CD14-positive monocyte (primary cell): ENCODE measurements at regions not wholly inside any gene's neighbourhood (a gene's known extent, or its start where the extent isn't known, plus 50 kb on each side); places are given as distances from the start of the nearest gene placed in this dataset.

Experiments
- DNase-seq, 3 donors: peaks; one replicate each; pipeline ENCODE4 v3.0.0-alpha.2; 2011 to 2022
- H2AFZ ChIP-seq: 2 replicates; pipeline ENCODE4 v1.6.0; 2012; ENCODE audit warnings: mild to moderate bottlenecking, low read depth, low read length, inconsistent platforms; ENCODE audit not compliant: insufficient read depth, poor library complexity, severe bottlenecking
- H3K27ac ChIP-seq, 2 donors: 1 replicate in 1 of 2; 2 replicates in 1 of 2; pipeline ENCODE4 v1.5.1; 2012 to 2013; ENCODE audit warnings: low read length in 2 of 2, control low read depth in 1 of 2, inconsistent platforms in 1 of 2, low read depth in 1 of 2, mild to moderate bottlenecking in 1 of 2
- H3K27me3 ChIP-seq, 2 donors: one replicate each; pipeline versions ENCODE4 v1.6.0 to v1.6.1; 2011 to 2013; ENCODE audit warnings: low read length in 2 of 2; ENCODE audit not compliant: control insufficient read depth in 2 of 2, insufficient read depth in 2 of 2
- H3K36me3 ChIP-seq, 2 donors: replicated peaks in 1 of 2; 1 replicate in 1 of 2; 2 replicates in 1 of 2; pipeline versions ENCODE4 v1.5.1 to v1.6.1; 2012 to 2013; ENCODE audit warnings: low read length in 2 of 2, control low read depth in 1 of 2, inconsistent platforms in 1 of 2, mild to moderate bottlenecking in 1 of 2; ENCODE audit not compliant: insufficient read depth in 2 of 2, control insufficient read depth in 1 of 2
- H3K4me1 ChIP-seq, 2 donors: 1 replicate in 1 of 2; 2 replicates in 1 of 2; pipeline versions ENCODE4 v1.5.1 to v1.6.1; 2012 to 2013; ENCODE audit warnings: low read length in 2 of 2, control low read depth in 1 of 2, inconsistent platforms in 1 of 2, mild to moderate bottlenecking in 1 of 2, moderate library complexity in 1 of 2; ENCODE audit not compliant: insufficient read depth in 2 of 2, control insufficient read depth in 1 of 2
- H3K4me2 ChIP-seq: replicated peaks from 2 replicates; pipeline ENCODE3; 2012; ENCODE audit warnings: low read length, moderate library complexity, mild to moderate bottlenecking; ENCODE audit not compliant: poor library complexity, severe bottlenecking; ENCODE audit errors: extremely low read depth
- H3K4me3 ChIP-seq, 3 experiments: fragments of 200-600 bp in 1 of 3; sonication (generic) in 1 of 3; replicated peaks in 1 of 3; 1 replicate in 2 of 3; 2 replicates in 1 of 3; pipeline ENCODE4 v1.5.1; 2011 to 2013; ENCODE audit warnings: low read length in 3 of 3, mild to moderate bottlenecking in 3 of 3, control low read depth in 2 of 3, low read depth in 2 of 3, inconsistent platforms in 1 of 3, moderate library complexity in 1 of 3
- H3K79me2 ChIP-seq: 2 replicates; pipeline ENCODE4 v1.6.0; 2012; ENCODE audit warnings: mild to moderate bottlenecking, control low read depth, inconsistent platforms, low read length, moderate library complexity; ENCODE audit not compliant: insufficient read depth
- H3K9ac ChIP-seq: 2 replicates; pipeline ENCODE4 v1.6.0; 2017; ENCODE audit warnings: low read length, mild to moderate bottlenecking; ENCODE audit not compliant: insufficient read depth, poor library complexity, severe bottlenecking
- H3K9me3 ChIP-seq, 2 donors: replicated peaks in 1 of 2; 1 replicate in 1 of 2; 2 replicates in 1 of 2; pipeline versions ENCODE4 v1.5.1 to v1.6.1; 2012 to 2013; ENCODE audit warnings: low read length in 2 of 2, control low read depth in 1 of 2; ENCODE audit not compliant: control insufficient read depth in 1 of 2, insufficient read depth in 1 of 2
- H4K20me1 ChIP-seq: 2 replicates; pipeline ENCODE4 v1.6.0; 2012; ENCODE audit warnings: mild to moderate bottlenecking, low read length, control low read depth, moderate library complexity; ENCODE audit not compliant: insufficient read depth
- H3K27ac Mint-ChIP-seq, 7 donors: one replicate each; pipeline ENCODE4 v1.8.0; 2020; ENCODE audit warnings: mild to moderate bottlenecking in 7 of 7, mixed read lengths in 7 of 7, moderate library complexity in 6 of 7, inconsistent platforms in 2 of 7
- H3K27me3 Mint-ChIP-seq, 3 donors: one replicate each; pipeline ENCODE4 v1.8.0; 2021 to 2022; ENCODE audit warnings: low read depth in 3 of 3, mild to moderate bottlenecking in 3 of 3, mixed read lengths in 3 of 3, moderate library complexity in 3 of 3, inconsistent platforms in 1 of 3
- H3K36me3 Mint-ChIP-seq, 2 donors: one replicate each; pipeline ENCODE4 v1.8.0; 2020; ENCODE audit warnings: mixed read lengths in 2 of 2, inconsistent platforms in 1 of 2, mild to moderate bottlenecking in 1 of 2
- H3K4me1 Mint-ChIP-seq: one replicate; pipeline ENCODE4 v1.8.0; 2020; ENCODE audit warnings: mild to moderate bottlenecking, mixed read lengths
- H3K4me3 Mint-ChIP-seq, 2 donors: one replicate each; pipeline ENCODE4 v1.8.0; 2020; ENCODE audit warnings: mild to moderate bottlenecking in 2 of 2, mixed read lengths in 2 of 2, moderate library complexity in 1 of 2
- H3K9me3 Mint-ChIP-seq, 7 donors: one replicate each; pipeline ENCODE4 v1.8.0; 2020 to 2022; ENCODE audit warnings: mixed read lengths in 7 of 7, mild to moderate bottlenecking in 6 of 7, moderate library complexity in 6 of 7, inconsistent platforms in 2 of 7
- CTCF ChIP-seq: fragments of 200-600 bp; IDR thresholded peaks from one replicate; pipeline ENCODE4 v1.8.0; 2022; ENCODE audit warnings: antibody characterized with exemption, mild to moderate bottlenecking
- WGBS: methylation state at CpG from one replicate; pipeline ENCODE4 v1.1.5; 2013; ENCODE audit warnings: missing lambda C conversion rate; ENCODE audit not compliant: insufficient coverage; 5-methylcytosine and 5-hydroxymethylcytosine counted together
- intact Hi-C, 2 donors: fragments of 100-400 bp; cut with micrococcal nuclease; formaldehyde crosslinking; loops; one replicate each; pipeline versions ENCODE4 v1.15.0 to v1.15.1; 2023

GRCh38 chr14:94987409-94987808 is 169.9 kb downstream of the DICER1 start:
- H3K27me3 Mint-ChIP-seq, result peaks cover 5 to 27% (median 16%) of the 10 kb centered on the region in 3 donors

GRCh38 chr14:94979891-94980290 is 177.4 kb downstream of the DICER1 start:
- no peaks in the 10 kb centered on the region for H3K9me3 ChIP-seq
- no peak overlapping the region for H3K4me3 Mint-ChIP-seq
- H3K4me3 ChIP-seq, result no peak overlapping the region
- no peak for TF ChIP-seq CTCF
- no peak overlapping the region for H3K4me2 ChIP-seq
- no peak overlapping the region for H3K27ac ChIP-seq
- DNase-seq, result no peak
- peaks cover 7 to 22% (median 13%) of the 10 kb centered on the region in 3 donors for H3K27me3 Mint-ChIP-seq
- H2AFZ ChIP-seq, result no peak overlapping the region
- no peaks in the 10 kb centered on the region for H4K20me1 ChIP-seq
- H3K9me3 Mint-ChIP-seq, result peaks cover 0 to 2% (median 0%) of the 10 kb centered on the region in 7 donors
- H3K27me3 ChIP-seq, result peaks cover 2% of the 10 kb centered on the region in 2 donors
- intact Hi-C loops, result no loop called here
- H3K36me3 Mint-ChIP-seq, result no peaks in the 10 kb centered on the region
- H3K79me2 ChIP-seq, result no peaks in the 10 kb centered on the region
- WGBS, result 75% methylated on average over 1 of the region's 3 CpGs
- H3K4me1 Mint-ChIP-seq, result no peaks in the 10 kb centered on the region
- H3K9ac ChIP-seq, result no peak overlapping the region
- no peaks in the 10 kb centered on the region for H3K36me3 ChIP-seq
- H3K27ac Mint-ChIP-seq, result no peak overlapping the region
- no peaks in the 10 kb centered on the region for H3K4me1 ChIP-seq

More at GRCh38 chr14:94987409-94987808, 169.9 kb downstream of the DICER1 start:
- H3K27ac ChIP-seq, result no peak overlapping the region
- no peak overlapping the region for H3K9ac ChIP-seq
- intact Hi-C loops, result no loop called here
- peaks cover 0 to 5% of the 10 kb centered on the region in 2 donors for H3K27me3 ChIP-seq
- TF ChIP-seq CTCF, result no peak
- Mint-ChIP-seq H3K4me1 (no peaks in the 10 kb centered on the region), H3K27ac (no peak overlapping the region), H3K4me3 (no peak overlapping the region), H3K36me3 (no peaks in the 10 kb centered on the region), H3K9me3 (peaks cover 0 to 6% (median 0%) of the 10 kb centered on the region in 7 donors)
- no CpG with 5 or more reads among the region's 2 CpGs for WGBS
- H3K9me3 ChIP-seq, result no peaks in the 10 kb centered on the region
- no peaks in the 10 kb centered on the region for H4K20me1 ChIP-seq
- no peak overlapping the region for H3K4me3 ChIP-seq
- no peak overlapping the region for H2AFZ ChIP-seq
- H3K79me2 ChIP-seq, result no peaks in the 10 kb centered on the region
- H3K4me2 ChIP-seq, result no peak overlapping the region
- H3K36me3 ChIP-seq, result no peaks in the 10 kb centered on the region
- no peak for DNase-seq
- no peaks in the 10 kb centered on the region for H3K4me1 ChIP-seq
